ENCODE measurements at regions not wholly inside any gene's neighbourhood (a gene's known extent, or its start where the extent isn't known, plus 50 kb on each side); places are given as distances from the start of the nearest gene placed in this dataset.

GRCh38 chr4:3823496-3824341, 57.5 kb downstream of the ADRA2C start:
- TF ChIP-seq POLR2AphosphoS5 (IDR thresholded peaks at IDR 0.05) (no peak), CTCF (IDR thresholded peaks at IDR 0.05 in 8 of 11, conservative IDR thresholded peaks at IDR 0.05 in 3 of 11) (no peak)

All from spleen (tissue), 7 donors.